GM10266 (cell line): ENCODE measurements at regions not wholly inside any gene's neighbourhood (a gene's known extent, or its start where the extent isn't known, plus 50 kb on each side); places are given as distances from the start of the nearest gene placed in this dataset.

ENCODE experiments used
- DNase-seq: peaks from one replicate; pipeline ENCODE4 v3.0.0; 2012; ENCODE audit errors: extremely low spot score
- TF ChIP-seq, protein P1 (sequence below): IDR thresholded peaks from 2 replicates; pipeline ENCODE4 v1.5.1; 2012; ENCODE audit warnings: mild to moderate bottlenecking, low read depth; ENCODE audit not compliant: control insufficient read depth, insufficient read depth; ENCODE audit errors: missing control alignments

- DNase-seq = no peak
- TF ChIP-seq, protein P1, sequence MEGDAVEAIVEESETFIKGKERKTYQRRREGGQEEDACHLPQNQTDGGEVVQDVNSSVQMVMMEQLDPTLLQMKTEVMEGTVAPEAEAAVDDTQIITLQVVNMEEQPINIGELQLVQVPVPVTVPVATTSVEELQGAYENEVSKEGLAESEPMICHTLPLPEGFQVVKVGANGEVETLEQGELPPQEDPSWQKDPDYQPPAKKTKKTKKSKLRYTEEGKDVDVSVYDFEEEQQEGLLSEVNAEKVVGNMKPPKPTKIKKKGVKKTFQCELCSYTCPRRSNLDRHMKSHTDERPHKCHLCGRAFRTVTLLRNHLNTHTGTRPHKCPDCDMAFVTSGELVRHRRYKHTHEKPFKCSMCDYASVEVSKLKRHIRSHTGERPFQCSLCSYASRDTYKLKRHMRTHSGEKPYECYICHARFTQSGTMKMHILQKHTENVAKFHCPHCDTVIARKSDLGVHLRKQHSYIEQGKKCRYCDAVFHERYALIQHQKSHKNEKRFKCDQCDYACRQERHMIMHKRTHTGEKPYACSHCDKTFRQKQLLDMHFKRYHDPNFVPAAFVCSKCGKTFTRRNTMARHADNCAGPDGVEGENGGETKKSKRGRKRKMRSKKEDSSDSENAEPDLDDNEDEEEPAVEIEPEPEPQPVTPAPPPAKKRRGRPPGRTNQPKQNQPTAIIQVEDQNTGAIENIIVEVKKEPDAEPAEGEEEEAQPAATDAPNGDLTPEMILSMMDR = no peak
Observed at GRCh38 chr14:101351769-101352168, 209.5 kb upstream of the DIO3 start.

DNA sequence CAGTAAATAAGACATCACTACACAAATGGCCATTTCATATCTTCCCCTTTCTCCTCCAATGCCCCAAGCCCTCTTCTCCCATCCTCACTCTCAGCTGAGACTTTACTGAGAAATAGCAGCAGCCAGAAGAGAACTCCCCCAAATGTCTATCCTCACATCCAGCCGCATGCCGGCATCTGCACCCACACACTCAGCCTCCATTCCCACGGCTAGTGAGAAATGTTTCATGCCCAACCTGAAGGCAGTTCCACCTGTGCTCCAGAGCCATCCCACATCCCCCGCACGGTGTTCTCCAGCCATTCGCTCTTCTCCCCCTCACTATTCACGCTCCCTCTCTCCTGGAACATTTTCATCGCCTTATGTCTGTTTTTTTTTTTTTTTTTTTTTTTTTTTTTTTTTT lies 208.7 kb upstream of the DIO3 start:
- TF ChIP-seq, protein P1 = no peak
- DNase-seq = no peak

GRCh38 chr14:101353422-101353821 lies 207.9 kb upstream of the DIO3 start:
- TF ChIP-seq, protein P1 = no peak
- no peak for DNase-seq

GRCh38 chr14:101354726-101355125 lies 206.6 kb upstream of the DIO3 start:
- no peak for DNase-seq
- TF ChIP-seq, protein P1 = no peak

GRCh38 chr14:101355284-101355683 lies 206.0 kb upstream of the DIO3 start:
- TF ChIP-seq, protein P1 = no peak
- no peak for DNase-seq

DNA sequence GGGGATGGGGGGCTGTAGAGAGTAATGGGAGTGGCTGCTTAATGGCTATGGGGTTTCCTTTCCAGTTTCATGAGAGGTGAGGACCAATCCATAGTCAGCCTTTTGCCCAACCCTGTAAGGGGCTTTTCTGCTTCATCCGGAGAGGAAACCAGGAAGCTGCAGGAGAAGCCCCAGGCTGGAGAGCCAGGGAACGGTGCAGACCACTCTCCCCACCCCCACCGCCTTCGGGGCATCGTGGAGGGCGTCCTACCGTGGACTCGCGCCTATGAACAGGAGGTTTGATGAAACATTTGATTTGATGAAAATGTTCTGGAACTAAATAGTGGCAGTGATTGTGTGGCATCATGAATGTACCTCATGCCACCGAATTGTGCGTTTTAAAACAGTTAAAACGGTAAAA lies 204.3 kb upstream of the DIO3 start:
- DNase-seq = no peak
- TF ChIP-seq, protein P1 = no peak

- DNase-seq = no peak
- TF ChIP-seq, protein P1 = no peak
Observed at GRCh38 chr14:101357559-101358319, 203.6 kb upstream of the DIO3 start.
